H9 (cell line): ENCODE measurements at regions not wholly inside any gene's neighbourhood (a gene's known extent, or its start where the extent isn't known, plus 50 kb on each side); places are given as distances from the start of the nearest gene placed in this dataset.

Experiments
- DNase-seq: peaks from one replicate; pipeline ENCODE4 v3.0.0-alpha.2; 2017
- H2AFZ ChIP-seq: one replicate; pipeline ENCODE4 v1.6.1; 2013; ENCODE audit warnings: mild to moderate bottlenecking, low read length, control low read depth, moderate library complexity
- H2AK5ac ChIP-seq: 2 replicates; pipeline ENCODE4 v1.6.1; 2013; ENCODE audit warnings: low read length, control low read depth, mixed read lengths; ENCODE audit not compliant: insufficient read length
- H2BK120ac ChIP-seq: one replicate; pipeline ENCODE4 v1.6.1; 2013; ENCODE audit warnings: low read depth, mild to moderate bottlenecking, low read length, control low read depth, inconsistent platforms; ENCODE audit not compliant: poor library complexity, severe bottlenecking
- H2BK12ac ChIP-seq: 2 replicates; pipeline ENCODE4 v1.6.1; 2013; ENCODE audit warnings: low read length, control low read depth, mixed read lengths, low read depth; ENCODE audit not compliant: insufficient read length
- H2BK15ac ChIP-seq: 2 replicates; pipeline ENCODE4 v1.6.1; 2013; ENCODE audit warnings: low read depth, low read length, control low read depth
- H2BK20ac ChIP-seq: one replicate; pipeline ENCODE4 v1.6.1; 2013; ENCODE audit warnings: low read depth, mild to moderate bottlenecking, low read length, control low read depth, inconsistent platforms; ENCODE audit not compliant: poor library complexity, severe bottlenecking
- H2BK5ac ChIP-seq: 2 replicates; pipeline ENCODE4 v1.6.1; 2013; ENCODE audit warnings: low read length, control low read depth, mixed read lengths; ENCODE audit not compliant: insufficient read length
- H3K14ac ChIP-seq: 2 replicates; pipeline ENCODE4 v1.6.1; 2013; ENCODE audit warnings: low read length, control low read depth; ENCODE audit not compliant: insufficient read depth
- H3K18ac ChIP-seq: 2 replicates; pipeline ENCODE4 v1.6.1; 2013; ENCODE audit warnings: low read depth, mild to moderate bottlenecking, mixed read lengths, low read length, control low read depth; ENCODE audit not compliant: insufficient read length
- H3K23ac ChIP-seq: 2 replicates; pipeline ENCODE4 v1.6.1; 2013; ENCODE audit warnings: low read length, control low read depth, mixed read lengths, low read depth; ENCODE audit not compliant: insufficient read length
- H3K23me2 ChIP-seq: 2 replicates; pipeline ENCODE4 v1.6.1; 2013; ENCODE audit warnings: low read depth, mild to moderate bottlenecking, mixed read lengths, low read length, control low read depth; ENCODE audit not compliant: insufficient read length, poor library complexity, severe bottlenecking
- H3K27ac ChIP-seq: 2 replicates; pipeline ENCODE4 v1.5.1; 2013; ENCODE audit warnings: low read length, control low read depth, mixed read lengths, low read depth; ENCODE audit not compliant: insufficient read length
- H3K27me3 ChIP-seq: 2 replicates; pipeline ENCODE4 v1.6.1; 2013; ENCODE audit warnings: low read length, control low read depth, inconsistent platforms; ENCODE audit not compliant: insufficient read depth
- H3K4ac ChIP-seq: 2 replicates; pipeline ENCODE4 v1.6.1; 2013; ENCODE audit warnings: low read depth, mild to moderate bottlenecking, control low read depth, inconsistent platforms, low read length, moderate library complexity
- H3K4me1 ChIP-seq: 2 replicates; pipeline ENCODE4 v1.6.1; 2013; ENCODE audit warnings: low read length, control low read depth, inconsistent platforms; ENCODE audit not compliant: insufficient read depth
- H3K4me2 ChIP-seq: 2 replicates; pipeline ENCODE4 v1.6.1; 2013; ENCODE audit warnings: low read length, control low read depth, mixed read lengths; ENCODE audit not compliant: insufficient read length, insufficient read depth
- H3K56ac ChIP-seq: 2 replicates; pipeline ENCODE4 v1.6.1; 2013; ENCODE audit warnings: low read depth, mild to moderate bottlenecking, mixed read lengths, low read length, control low read depth; ENCODE audit not compliant: insufficient read length
- H3K79me1 ChIP-seq: 2 replicates; pipeline ENCODE4 v1.6.1; 2013; ENCODE audit warnings: low read depth, mild to moderate bottlenecking, moderate library complexity, low read length, control low read depth, inconsistent platforms; ENCODE audit not compliant: insufficient read depth, poor library complexity, severe bottlenecking
- H3K79me2 ChIP-seq: 2 replicates; pipeline ENCODE4 v1.6.1; 2013; ENCODE audit warnings: low read length, control low read depth, inconsistent platforms; ENCODE audit not compliant: insufficient read depth
- H3K9ac ChIP-seq: 2 replicates; pipeline ENCODE4 v1.6.1; 2013; ENCODE audit warnings: low read length, control low read depth, mixed read lengths; ENCODE audit not compliant: insufficient read length; ENCODE audit errors: extremely low read depth
- H3K9me3 ChIP-seq: one replicate; pipeline ENCODE4 v1.6.1; 2013; ENCODE audit warnings: low read depth, low read length, inconsistent platforms; ENCODE audit not compliant: control insufficient read depth
- H3T11ph ChIP-seq: one replicate; pipeline ENCODE4 v1.6.1; 2013; ENCODE audit warnings: mild to moderate bottlenecking, low read length, control low read depth, inconsistent platforms
- H4K20me1 ChIP-seq: one replicate; pipeline ENCODE4 v1.6.1; 2013; ENCODE audit not compliant: control insufficient read depth, insufficient read length, insufficient read depth
- H4K5ac ChIP-seq: 2 replicates; pipeline ENCODE4 v1.6.1; 2013; ENCODE audit warnings: low read depth, mild to moderate bottlenecking, mixed read lengths, low read length, control low read depth; ENCODE audit not compliant: insufficient read length
- H4K8ac ChIP-seq: replicated peaks from 2 replicates; pipeline ENCODE4 v1.6.1; 2013; ENCODE audit warnings: low read length, control low read depth, mixed read lengths, low read depth; ENCODE audit not compliant: insufficient read length
- H4K91ac ChIP-seq: 2 replicates; pipeline ENCODE4 v1.6.1; 2013; ENCODE audit warnings: low read depth, mild to moderate bottlenecking, moderate library complexity, mixed read lengths, low read length, control low read depth; ENCODE audit not compliant: insufficient read length
- H3K27ac Mint-ChIP-seq, 3 experiments: 2 replicates in 2 of 3; 3 replicates in 1 of 3; pipeline ENCODE4 v1.8.0; 2020 to 2021; ENCODE audit warnings: mixed read lengths in 3 of 3, mild to moderate bottlenecking in 1 of 3, moderate library complexity in 1 of 3
- H3K27me3 Mint-ChIP-seq: 2 replicates; pipeline ENCODE4 v1.8.0; 2021; ENCODE audit warnings: low read depth, mild to moderate bottlenecking, moderate library complexity, mixed read lengths
- H3K36me3 Mint-ChIP-seq, 3 experiments: 2 replicates in 2 of 3; 3 replicates in 1 of 3; pipeline ENCODE4 v1.8.0; 2020 to 2021; ENCODE audit warnings: low read depth in 3 of 3, mixed read lengths in 3 of 3; ENCODE audit not compliant: insufficient read depth in 1 of 3
- H3K4me1 Mint-ChIP-seq, 2 experiments: 2 replicates each; pipeline ENCODE4 v1.8.0; 2020; ENCODE audit warnings: mixed read lengths in 2 of 2
- H3K4me3 Mint-ChIP-seq, 2 experiments: 2 replicates in 1 of 2; 3 replicates in 1 of 2; pipeline ENCODE4 v1.8.0; 2020 to 2021; ENCODE audit warnings: mild to moderate bottlenecking in 2 of 2, mixed read lengths in 2 of 2, moderate library complexity in 1 of 2
- H3K9me3 Mint-ChIP-seq, 2 experiments: 2 replicates in 1 of 2; 3 replicates in 1 of 2; pipeline ENCODE4 v1.8.0; 2020; ENCODE audit warnings: mild to moderate bottlenecking in 2 of 2, mixed read lengths in 2 of 2, moderate library complexity in 1 of 2
- CTCF ChIP-seq: fragments of 200-600 bp; sonication (generic); conservative IDR thresholded peaks from 3 replicates; pipeline ENCODE4 v1.8.0; 2021; ENCODE audit warnings: antibody characterized with exemption, mild to moderate bottlenecking
- WGBS: extraction: QIAGEN DNeasy Blood & Tissue Kit; methylation state at CpG from one replicate; pipeline ENCODE4 v1.1.7; 2013; ENCODE audit warnings: missing lambda C conversion rate, low lambda C conversion rate, mixed read lengths; ENCODE audit not compliant: insufficient read length; ENCODE audit errors: extremely low coverage; 5-methylcytosine and 5-hydroxymethylcytosine counted together

GRCh38 chr5:103347716-103348423, 89.3 kb downstream of the MACIR start:
- no peaks in the 10 kb centered on the region for H3K27me3 Mint-ChIP-seq
- Histone ChIP-seq H3K9me3 (no peaks in the 10 kb centered on the region), H3K79me1 (no peaks in the 10 kb centered on the region), H2BK12ac (no peak overlapping the region), H2BK120ac (no peak overlapping the region), H3K23me2 (no peaks in the 10 kb centered on the region), H3K27ac (no peak overlapping the region), H2BK5ac (no peak overlapping the region), H3K79me2 (no peaks in the 10 kb centered on the region), H3K4me1 (no peaks in the 10 kb centered on the region; the same call in 1 of the 2 replicates), H3K56ac (no peak overlapping the region), H2AK5ac (no peak overlapping the region), H3K4ac (no peak overlapping the region), H2BK20ac (no peak overlapping the region), H3T11ph (no peak overlapping the region), H4K5ac (no peak overlapping the region), H4K8ac (no peak overlapping the region), H3K4me2 (no peak overlapping the region), H3K9ac (no peak overlapping the region), H2AFZ (no peak overlapping the region), H3K23ac (no peak overlapping the region), H3K18ac (no peak overlapping the region), H2BK15ac (no peak overlapping the region), H3K14ac (no peak overlapping the region), H4K91ac (no peak overlapping the region), H4K20me1 (no peaks in the 10 kb centered on the region), H3K27me3 (no peaks in the 10 kb centered on the region)
- no CpG with 5 or more reads among the region's 4 CpGs for WGBS
- 0 out of 4 replicates have a peak, but pooled peaks cover 3 to 4% of the 10 kb centered on the region in 2 experiments for H3K4me1 Mint-ChIP-seq
- no peak for DNase-seq
- no peaks in the 10 kb centered on the region for H3K9me3 Mint-ChIP-seq
- H3K4me3 Mint-ChIP-seq: no peak overlapping the region
- no peak for TF ChIP-seq CTCF
- H3K27ac Mint-ChIP-seq: no peak overlapping the region
- no peaks in the 10 kb centered on the region for H3K36me3 Mint-ChIP-seq
